Lower leg skin (tissue), 4 donors: ENCODE measurements at regions not wholly inside any gene's neighbourhood (a gene's known extent, or its start where the extent isn't known, plus 50 kb on each side); places are given as distances from the start of the nearest gene placed in this dataset.
A peak's percentile ranks its signal among the peaks of the same experiment; 100 is the strongest.

Experiments used
- DNase-seq, 2 donors: peaks; one replicate each; pipeline ENCODE4 v3.0.0-alpha.2; 2019; ENCODE audit warnings: low spot score in 2 of 2
- H3K4me3 ChIP-seq: fragments of 200-600 bp; sonication (generic); 2 replicates; pipeline ENCODE4 v1.5.1; 2017; ENCODE audit warnings: mild to moderate bottlenecking, low read depth; ENCODE audit not compliant: poor library complexity, severe bottlenecking
- POLR2A ChIP-seq, 2 donors: fragments of 450-650 bp; IDR thresholded peaks; one replicate each; pipeline ENCODE4 v1.6.1; 2016 to 2017; ENCODE audit warnings: antibody characterized with exemption in 2 of 2, mild to moderate bottlenecking in 1 of 2, moderate library complexity in 1 of 2
- WGBS, 2 donors: methylation state at CpG; one replicate each; pipeline ENCODE4 v1.1.5; 2018; 5-methylcytosine and 5-hydroxymethylcytosine counted together
- intact Hi-C: fragments of 100-400 bp; cut with DNase I; formaldehyde crosslinking; loops from one replicate; pipeline ENCODE4 v1.15.0; 2023; ENCODE audit warnings: low total_unique reads
- TF ChIP-seq, protein P1 (sequence below), 3 donors: fragments of 450-650 bp; IDR thresholded peaks; one replicate each; pipeline ENCODE4 v1.5.1; 2016; ENCODE audit warnings: antibody characterized with exemption in 3 of 3, mild to moderate bottlenecking in 3 of 3, moderate library complexity in 2 of 3

DNA sequence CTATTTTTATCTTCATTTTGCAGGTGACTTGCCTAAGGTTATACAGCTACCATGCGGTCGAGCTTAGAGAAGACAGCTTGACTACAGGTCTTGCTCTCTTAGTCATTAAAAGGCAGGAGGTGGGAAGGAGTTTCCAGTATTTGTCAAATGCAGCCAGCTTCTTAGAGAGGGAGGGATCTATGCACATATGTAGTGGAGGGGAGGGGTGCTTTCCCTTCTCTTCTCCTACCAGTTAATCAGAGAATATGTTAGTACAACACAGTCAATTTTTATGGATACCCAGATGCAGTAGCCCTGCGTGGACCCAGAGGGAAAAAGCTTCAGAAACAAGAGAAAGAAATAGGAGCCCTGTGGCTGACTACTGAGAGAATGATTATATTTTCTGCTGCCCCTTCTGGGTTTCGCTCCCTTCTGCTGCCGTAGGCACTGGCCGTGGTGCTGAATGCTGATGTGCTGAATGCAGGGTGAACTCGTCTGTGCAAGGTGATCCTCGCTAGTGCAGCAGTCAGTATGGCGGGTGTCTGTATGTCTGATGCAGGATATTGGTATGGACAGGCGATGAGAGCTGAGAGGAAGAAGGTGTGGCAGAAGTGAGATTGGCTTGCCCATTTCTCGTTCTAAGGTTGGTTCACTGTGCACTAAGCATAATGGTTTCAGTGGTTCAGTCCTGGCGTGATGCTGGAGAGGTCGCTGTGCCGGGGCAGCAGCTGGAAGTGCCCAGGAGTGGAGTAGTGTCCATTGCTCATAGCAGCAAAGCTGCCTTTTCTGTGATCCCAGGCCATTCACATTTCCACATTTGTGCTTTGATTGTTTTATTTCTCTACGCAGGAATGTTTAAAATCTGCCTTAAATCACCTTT is 189.2 kb upstream of the PODXL start:
- no peak for TF ChIP-seq POLR2A (IDR thresholded peaks at IDR 0.05)
- TF ChIP-seq, protein P1, sequence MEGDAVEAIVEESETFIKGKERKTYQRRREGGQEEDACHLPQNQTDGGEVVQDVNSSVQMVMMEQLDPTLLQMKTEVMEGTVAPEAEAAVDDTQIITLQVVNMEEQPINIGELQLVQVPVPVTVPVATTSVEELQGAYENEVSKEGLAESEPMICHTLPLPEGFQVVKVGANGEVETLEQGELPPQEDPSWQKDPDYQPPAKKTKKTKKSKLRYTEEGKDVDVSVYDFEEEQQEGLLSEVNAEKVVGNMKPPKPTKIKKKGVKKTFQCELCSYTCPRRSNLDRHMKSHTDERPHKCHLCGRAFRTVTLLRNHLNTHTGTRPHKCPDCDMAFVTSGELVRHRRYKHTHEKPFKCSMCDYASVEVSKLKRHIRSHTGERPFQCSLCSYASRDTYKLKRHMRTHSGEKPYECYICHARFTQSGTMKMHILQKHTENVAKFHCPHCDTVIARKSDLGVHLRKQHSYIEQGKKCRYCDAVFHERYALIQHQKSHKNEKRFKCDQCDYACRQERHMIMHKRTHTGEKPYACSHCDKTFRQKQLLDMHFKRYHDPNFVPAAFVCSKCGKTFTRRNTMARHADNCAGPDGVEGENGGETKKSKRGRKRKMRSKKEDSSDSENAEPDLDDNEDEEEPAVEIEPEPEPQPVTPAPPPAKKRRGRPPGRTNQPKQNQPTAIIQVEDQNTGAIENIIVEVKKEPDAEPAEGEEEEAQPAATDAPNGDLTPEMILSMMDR (IDR thresholded peaks at IDR 0.05): no peak
- no peak overlapping the region for H3K4me3 ChIP-seq
- intact Hi-C loops: no loop called here
- DNase-seq: no peak
- 37 to 48% methylated on average over 15 of the region's 15 CpGs for WGBS, 2 donors

DNA sequence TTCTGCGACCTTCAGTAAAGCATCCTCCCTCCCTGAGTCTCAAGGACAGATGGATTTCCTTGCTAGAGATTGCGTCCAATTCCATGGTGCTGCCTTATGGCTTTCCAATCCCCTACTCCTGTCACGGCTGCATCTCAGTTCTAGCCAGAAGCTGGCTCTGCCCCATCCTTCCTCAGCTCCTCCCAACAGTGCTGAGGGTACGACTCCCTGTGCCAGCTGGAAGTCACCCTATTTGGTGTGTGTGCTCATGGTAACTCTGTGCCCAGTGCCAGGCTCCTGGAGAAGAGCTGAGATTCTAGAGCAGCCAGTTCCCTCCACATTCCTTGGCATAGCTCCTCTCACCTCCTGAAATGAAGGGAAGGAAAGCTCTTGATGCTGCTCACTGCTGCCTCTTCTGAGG is 185.0 kb upstream of the PODXL start:
- no peak for DNase-seq
- intact Hi-C loops: loop anchor here (5.0 kb wide), 1 partner anchor 156 kb away; no protein-coding TSS in a partner anchor
- TF ChIP-seq POLR2A (IDR thresholded peaks at IDR 0.05): no peak
- TF ChIP-seq, protein P1 (IDR thresholded peaks at IDR 0.05): no peak
- H3K4me3 ChIP-seq: no peak overlapping the region
- 49 to 59% methylated on average over 4 of the region's 4 CpGs for WGBS, 2 donors

DNA sequence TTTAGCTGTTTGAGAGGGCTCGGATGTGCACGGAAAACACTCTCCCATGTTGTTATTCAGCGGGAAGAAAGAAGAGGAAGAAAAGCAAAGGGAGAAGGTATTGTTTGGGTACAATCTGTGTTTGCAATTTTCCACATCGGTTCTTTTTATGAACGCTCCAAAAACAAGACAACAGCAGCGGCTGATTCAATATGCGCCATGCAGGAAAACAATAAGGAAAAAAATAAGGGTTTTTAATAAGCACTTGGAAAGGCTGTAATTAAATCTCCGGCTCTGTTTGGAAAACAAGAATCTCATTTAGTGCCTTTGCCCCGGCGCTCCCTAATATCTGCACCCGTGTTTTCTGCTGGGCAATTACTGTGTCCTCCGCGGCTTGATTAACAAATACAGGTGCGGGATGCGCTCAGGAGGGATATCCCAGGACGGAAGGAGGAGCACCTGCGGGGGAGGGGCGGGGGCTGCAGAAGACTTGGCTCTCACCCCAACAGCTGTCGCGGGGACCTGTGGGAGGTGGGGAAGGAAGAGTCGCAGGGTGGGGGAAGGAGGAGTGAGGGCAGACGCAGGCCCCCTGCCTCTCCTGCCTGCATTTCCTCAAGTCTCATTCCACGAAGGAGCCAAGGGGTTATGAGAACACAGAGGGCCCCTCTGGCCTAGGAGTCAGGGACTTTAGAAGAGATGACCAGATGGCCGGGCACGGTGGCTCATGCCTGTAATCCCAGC is 181.5 kb upstream of the PODXL start:
- no peak for TF ChIP-seq POLR2A (IDR thresholded peaks at IDR 0.05)
- TF ChIP-seq, protein P1 (IDR thresholded peaks at IDR 0.05): no peak
- WGBS, 2 donors: 62 to 67% methylated on average over 25 of the region's 25 CpGs
- peak in 1 of 2 donors; percentile 10 for DNase-seq
- H3K4me3 ChIP-seq: no peak overlapping the region
- intact Hi-C loops: no loop called here

DNA sequence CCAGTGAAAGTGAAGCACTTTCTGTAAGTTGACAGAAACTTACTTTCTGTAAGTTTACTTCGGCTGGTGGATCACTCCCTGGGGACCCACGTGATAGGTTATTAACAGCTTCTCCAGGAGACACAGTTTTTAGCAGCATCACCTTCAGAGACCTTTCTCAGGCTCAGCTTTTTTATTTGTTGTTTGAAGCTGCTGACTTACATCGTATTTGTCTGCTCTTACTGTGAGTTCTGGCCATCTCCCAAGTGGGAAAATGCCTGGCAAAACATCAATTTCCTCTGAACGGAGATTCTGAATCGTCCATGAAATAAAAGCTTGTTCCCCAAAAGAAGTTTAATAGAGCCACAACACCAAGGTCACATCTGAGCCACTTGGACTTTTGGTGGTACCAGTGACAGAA is 178.7 kb upstream of the PODXL start:
- no peak for DNase-seq
- intact Hi-C loops: no loop called here
- no peak overlapping the region for H3K4me3 ChIP-seq
- TF ChIP-seq POLR2A (IDR thresholded peaks at IDR 0.05): no peak
- TF ChIP-seq, protein P1 (IDR thresholded peaks at IDR 0.05): no peak
- 35 to 38% methylated on average over 5 of the region's 5 CpGs for WGBS, 2 donors

DNA sequence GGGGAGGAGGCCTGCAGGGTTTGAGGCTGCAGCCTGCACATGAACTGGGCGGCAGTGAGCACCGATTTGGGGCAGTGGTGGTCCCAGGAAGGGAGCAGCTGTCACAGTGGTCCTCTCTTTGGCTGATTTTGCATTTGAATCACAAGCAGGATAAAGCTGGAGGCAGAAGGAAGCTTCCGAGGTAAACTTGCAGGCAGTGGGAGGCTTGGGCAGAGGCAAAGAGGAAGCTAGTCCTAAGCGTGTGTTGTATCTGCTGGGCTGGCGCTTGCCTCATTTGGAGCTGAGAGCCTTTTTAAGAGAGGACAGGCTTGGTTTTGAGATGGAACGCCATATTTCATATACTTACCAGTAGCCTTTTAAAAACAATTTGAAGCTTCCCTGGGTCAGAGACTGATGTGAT is 177.2 kb upstream of the PODXL start:
- intact Hi-C loops: no loop called here
- H3K4me3 ChIP-seq: no peak overlapping the region
- DNase-seq: no peak
- TF ChIP-seq, protein P1 (IDR thresholded peaks at IDR 0.05): no peak
- no peak for TF ChIP-seq POLR2A (IDR thresholded peaks at IDR 0.05)
- WGBS, 2 donors: 62 to 69% methylated on average over 6 of the region's 6 CpGs
